Endothelial cell of umbilical vein (primary cell): ENCODE measurements at regions not wholly inside any gene's neighbourhood (a gene's known extent, or its start where the extent isn't known, plus 50 kb on each side); places are given as distances from the start of the nearest gene placed in this dataset.

ENCODE experiments used
- BruUV-seq: library from RNA; stranded (reverse); fragments of 400-500 nt; replicated peaks from 2 replicates; lab custom pipeline; 2021; lab: Mats Ljungman, UMichigan
- CTCF ChIA-PET: fragments of 300-600, 350-600 bp; sonication (Branson Sonifier 250); formaldehyde crosslinking; loops from one replicate; lab custom pipeline; 2021; ENCODE audit warnings: antibody characterized with exemption, inconsistent platforms; lab: Charles Lee
- POLR2A ChIA-PET: fragments of 300-600, 350-600 bp; sonication (Branson Sonifier 250); formaldehyde crosslinking; loops from one replicate; lab custom pipeline; 2021; ENCODE audit warnings: antibody characterized with exemption, inconsistent platforms; lab: Charles Lee
- DNase-seq: peaks from one replicate; pipeline ENCODE4 v3.0.0-alpha.2; 2011; ENCODE audit warnings: low read depth, low spot score
- FAIRE-seq: peaks from 2 replicates; lab custom pipeline; 2011; peaks lifted over from hg19 to GRCh38; lab: Jason Lieb, UNC
- H2AFZ ChIP-seq: 2 replicates; pipeline ENCODE4 v1.6.0; 2012; ENCODE audit warnings: low read depth, low read length, control low read depth, inconsistent platforms
- H3K27ac ChIP-seq: 2 replicates; pipeline ENCODE4 v1.5.1; 2011; ENCODE audit warnings: low read depth, mild to moderate bottlenecking, control low read depth, low read length, moderate library complexity; ENCODE audit not compliant: insufficient read depth
- H3K27me3 ChIP-seq, 2 experiments: 2 replicates each; pipeline versions ENCODE4 v1.6.0 to v1.6.1; 2011; ENCODE audit warnings: low read length in 2 of 2, mixed read lengths in 1 of 2; ENCODE audit not compliant: control insufficient read depth in 2 of 2, insufficient read depth in 2 of 2
- H3K36me3 ChIP-seq, 2 experiments: 2 replicates in 1 of 2; 3 replicates in 1 of 2; pipeline ENCODE4 v1.5.1; 2011; ENCODE audit warnings: low read length in 2 of 2, mild to moderate bottlenecking in 1 of 2, moderate library complexity in 1 of 2; ENCODE audit not compliant: control insufficient read depth in 2 of 2, insufficient read depth in 2 of 2; ENCODE audit errors: extremely low read depth in 1 of 2
- H3K4me1 ChIP-seq: 3 replicates; pipeline ENCODE4 v1.5.1; 2011; ENCODE audit warnings: mild to moderate bottlenecking, low read length; ENCODE audit not compliant: control insufficient read depth, insufficient read depth; ENCODE audit errors: extremely low read depth
- H3K4me2 ChIP-seq: 2 replicates; pipeline ENCODE4 v1.6.1; 2011; ENCODE audit warnings: low read length, control low read depth, mixed read lengths; ENCODE audit not compliant: insufficient read depth
- H3K4me3 ChIP-seq, 3 experiments: fragments of 200-600 bp in 1 of 3; sonication (generic), shearing (Covaris generic) in 1 of 3; replicated peaks in 1 of 3; 2 replicates each; pipeline ENCODE4 v1.5.1; 2011 to 2016; ENCODE audit warnings: control low read depth in 3 of 3, low read length in 3 of 3, mild to moderate bottlenecking in 2 of 3, inconsistent platforms in 1 of 3, low read depth in 1 of 3, moderate library complexity in 1 of 3; ENCODE audit not compliant: insufficient read depth in 1 of 3
- H3K79me2 ChIP-seq: 2 replicates; pipeline ENCODE4 v1.6.0; 2012; ENCODE audit warnings: low read length, inconsistent platforms; ENCODE audit not compliant: control insufficient read depth, insufficient read depth
- H3K9ac ChIP-seq: replicated peaks from 2 replicates; pipeline ENCODE3; 2011; ENCODE audit warnings: low read length, control low read depth; ENCODE audit not compliant: insufficient read depth; ENCODE audit errors: extremely low read depth
- H3K9me1 ChIP-seq: replicated peaks from 3 replicates; pipeline ENCODE4 v1.6.0; 2011; ENCODE audit warnings: mild to moderate bottlenecking, low read length; ENCODE audit not compliant: control insufficient read depth, insufficient read depth; ENCODE audit errors: extremely low read depth
- H3K9me3 ChIP-seq: replicated peaks from 2 replicates; pipeline ENCODE4 v1.5.1; 2012; ENCODE audit warnings: low read length, inconsistent platforms; ENCODE audit not compliant: control insufficient read depth, insufficient read depth
- H4K20me1 ChIP-seq: replicated peaks from 2 replicates; pipeline ENCODE3; 2011; ENCODE audit warnings: mild to moderate bottlenecking, low read length; ENCODE audit not compliant: control insufficient read depth, insufficient read depth; ENCODE audit errors: extremely low read depth
- EZH2 ChIP-seq: IDR thresholded peaks from 2 replicates; pipeline ENCODE4 v1.6.1; 2012; ENCODE audit warnings: borderline replicate concordance, low read depth, mild to moderate bottlenecking, moderate library complexity, low read length, inconsistent platforms; ENCODE audit not compliant: severe bottlenecking
- FOS ChIP-seq: IDR thresholded peaks from 2 replicates; pipeline ENCODE4 v1.6.1; 2011; ENCODE audit warnings: mild to moderate bottlenecking, low read length, moderate library complexity, borderline replicate concordance; ENCODE audit not compliant: insufficient read depth
- GATA2 ChIP-seq: IDR thresholded peaks from 2 replicates; pipeline ENCODE4 v1.7.0; 2011; ENCODE audit warnings: low read depth, mild to moderate bottlenecking, moderate library complexity, mixed read lengths, low read length; ENCODE audit not compliant: insufficient read length, insufficient read depth
- JUN ChIP-seq: IDR thresholded peaks from 2 replicates; pipeline ENCODE4 v1.6.1; 2011; ENCODE audit warnings: borderline replicate concordance, low read depth; ENCODE audit not compliant: insufficient read length, insufficient read depth
- MAX ChIP-seq: IDR thresholded peaks from 2 replicates; pipeline ENCODE4 v1.6.1; 2011; ENCODE audit not compliant: insufficient read depth, insufficient read length
- POLR2A ChIP-seq: IDR thresholded peaks from 2 replicates; pipeline ENCODE4 v1.6.1; 2012; ENCODE audit warnings: low read depth, mild to moderate bottlenecking, control low read depth, low read length
- POLR2AphosphoS5 ChIP-seq: IDR thresholded peaks from 2 replicates; pipeline ENCODE4 v1.6.1; 2012; ENCODE audit warnings: low read depth, mild to moderate bottlenecking, control low read depth, low read length, moderate library complexity; ENCODE audit not compliant: insufficient read depth
- dilution Hi-C: fragments of 300-500 bp; cut with MboI; formaldehyde crosslinking; loops from one replicate; pipeline ENCODE4 v1.15.0; 2019; ENCODE audit warnings: low sequenced_read_pairs; ENCODE audit not compliant: extremely low pct_ligation_motif_present
- intact Hi-C: fragments of 100-400 bp; cut with micrococcal nuclease; formaldehyde crosslinking; loops from one replicate; pipeline ENCODE4 v1.10.0; 2022
- TF ChIP-seq, protein P1 (sequence below), 2 donors: IDR thresholded peaks; 1 replicate in 1 of 2; 2 replicates in 1 of 2; pipeline ENCODE4 v1.5.1; 2011; ENCODE audit warnings: low read length in 2 of 2, mild to moderate bottlenecking in 2 of 2, moderate library complexity in 2 of 2, control low read depth in 1 of 2, inconsistent platforms in 1 of 2, low read depth in 1 of 2; ENCODE audit not compliant: insufficient read depth in 1 of 2; ENCODE audit errors: extremely low read depth in 1 of 2

DNA sequence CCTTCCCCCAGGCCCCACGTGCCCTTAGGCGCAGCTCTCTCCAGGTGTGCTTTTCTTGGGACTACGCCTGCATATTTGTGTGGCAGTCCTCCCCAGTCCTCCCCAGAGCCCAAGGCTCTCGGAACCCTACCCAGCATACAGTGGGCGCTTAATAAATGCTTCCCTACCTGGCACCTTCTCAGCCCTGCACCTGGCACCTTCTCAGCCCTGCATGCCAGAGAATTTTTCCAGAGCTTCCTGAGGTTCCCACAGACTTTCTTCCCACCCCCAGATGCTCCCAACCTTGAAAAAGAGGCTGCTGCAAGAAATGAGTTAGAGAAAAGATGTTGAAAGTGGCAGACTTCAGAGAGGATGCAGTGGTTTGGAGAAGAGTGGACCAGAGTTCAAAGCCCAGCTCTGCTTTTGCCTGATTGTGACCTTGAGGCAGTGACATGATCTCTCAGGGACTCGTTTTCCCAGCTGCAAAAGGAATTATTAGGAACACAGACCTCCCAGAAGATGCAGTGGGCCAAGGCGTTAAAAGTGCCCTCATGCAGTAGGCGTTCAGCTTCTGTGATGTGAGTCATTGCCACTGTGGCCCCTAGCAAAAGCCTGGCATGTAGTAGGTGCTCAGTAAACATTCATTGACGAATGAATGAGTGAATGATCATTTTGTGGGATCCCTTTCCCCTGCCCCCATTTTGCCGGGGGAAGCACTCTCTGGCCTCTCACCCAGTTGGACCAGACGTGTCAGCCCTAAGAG is 167.2 kb downstream of the PHETA1 start:
- Histone ChIP-seq H3K9ac (no peak overlapping the region), H3K9me3 (no peaks in the 10 kb centered on the region), H3K9me1 (no peaks in the 10 kb centered on the region), H3K4me2 (no peak overlapping the region), H2AFZ (no peak overlapping the region), H3K79me2 (no peaks in the 10 kb centered on the region), H3K4me3 (no peak overlapping the region), H3K27ac (no peak overlapping the region), H3K36me3 (no peaks in the 10 kb centered on the region), H4K20me1 (no peaks in the 10 kb centered on the region), H3K27me3 (no peaks in the 10 kb centered on the region), H3K4me1 (no peaks in the 10 kb centered on the region)
- DNase-seq (no peak), FAIRE-seq (no peak)
- CTCF ChIA-PET: interaction anchor here (1.0 kb wide), 1 partner anchor 16 kb away, joined by 3 read pairs; no protein-coding TSS in a partner anchor
- intact Hi-C loops: no loop called here
- POLR2A ChIA-PET: no interaction called here
- BruUV-seq: no TSS peak
- no peak for TF ChIP-seq POLR2A
- no peak for TF ChIP-seq GATA2
- TF ChIP-seq, protein P1, sequence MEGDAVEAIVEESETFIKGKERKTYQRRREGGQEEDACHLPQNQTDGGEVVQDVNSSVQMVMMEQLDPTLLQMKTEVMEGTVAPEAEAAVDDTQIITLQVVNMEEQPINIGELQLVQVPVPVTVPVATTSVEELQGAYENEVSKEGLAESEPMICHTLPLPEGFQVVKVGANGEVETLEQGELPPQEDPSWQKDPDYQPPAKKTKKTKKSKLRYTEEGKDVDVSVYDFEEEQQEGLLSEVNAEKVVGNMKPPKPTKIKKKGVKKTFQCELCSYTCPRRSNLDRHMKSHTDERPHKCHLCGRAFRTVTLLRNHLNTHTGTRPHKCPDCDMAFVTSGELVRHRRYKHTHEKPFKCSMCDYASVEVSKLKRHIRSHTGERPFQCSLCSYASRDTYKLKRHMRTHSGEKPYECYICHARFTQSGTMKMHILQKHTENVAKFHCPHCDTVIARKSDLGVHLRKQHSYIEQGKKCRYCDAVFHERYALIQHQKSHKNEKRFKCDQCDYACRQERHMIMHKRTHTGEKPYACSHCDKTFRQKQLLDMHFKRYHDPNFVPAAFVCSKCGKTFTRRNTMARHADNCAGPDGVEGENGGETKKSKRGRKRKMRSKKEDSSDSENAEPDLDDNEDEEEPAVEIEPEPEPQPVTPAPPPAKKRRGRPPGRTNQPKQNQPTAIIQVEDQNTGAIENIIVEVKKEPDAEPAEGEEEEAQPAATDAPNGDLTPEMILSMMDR (IDR thresholded peaks at IDR 0.05; ENCODE audit: extremely low read depth in 1 of 2, insufficient read depth in 1 of 2, low read depth in 1 of 2, low read length in 2 of 2): no peak
- TF ChIP-seq JUN: no peak
- TF ChIP-seq EZH2: no peak
- no peak for TF ChIP-seq FOS
- no peak for TF ChIP-seq POLR2AphosphoS5
- no peak for TF ChIP-seq MAX
- dilution Hi-C loops: no loop called here
